Sigmoid colon (tissue), 6 donors: ENCODE measurements at regions not wholly inside any gene's neighbourhood (a gene's known extent, or its start where the extent isn't known, plus 50 kb on each side); places are given as distances from the start of the nearest gene placed in this dataset.
"Not testable (repeated sequence)": the region's sequence is repeated elsewhere in the genome, so short reads cannot be mapped to it uniquely, and the experiment has no call there.

Source experiments
- DNase-seq: peaks from one replicate; pipeline ENCODE4 v3.0.0-alpha.2; 2019
- H3K27ac ChIP-seq, 4 donors: fragments of 200-600 bp; sonication (generic); one replicate each; pipeline ENCODE4 v1.5.1; 2016 to 2019; ENCODE audit warnings: mild to moderate bottlenecking in 1 of 4
- H3K27me3 ChIP-seq, 3 donors: fragments of 200-600 bp; sonication (generic); one replicate each; pipeline ENCODE4 v1.5.1; 2019; ENCODE audit warnings: mild to moderate bottlenecking in 1 of 3
- H3K36me3 ChIP-seq, 4 donors: fragments of 200-600 bp; sonication (generic); one replicate each; pipeline ENCODE4 v1.5.1; 2016 to 2019
- H3K4me1 ChIP-seq, 4 donors: fragments of 200-600 bp; sonication (generic); one replicate each; pipeline ENCODE4 v1.5.1; 2017 to 2019
- H3K4me3 ChIP-seq, 4 donors: fragments of 200-600 bp; sonication (generic); one replicate each; pipeline ENCODE4 v1.5.1; 2017 to 2019; ENCODE audit warnings: mild to moderate bottlenecking in 2 of 4, moderate library complexity in 1 of 4
- H3K9me3 ChIP-seq, 4 donors: fragments of 200-600 bp in 3 of 4; sonication (generic) in 3 of 4; one replicate each; pipeline versions ENCODE4 v1.5.1 to v1.6.1; 2013 to 2019
- CTCF ChIP-seq, 4 experiments: fragments of 450-650 bp in 3 of 4; fragments of 200-600 bp in 1 of 4; IDR thresholded peaks; one replicate each; pipeline ENCODE4 v1.5.1; 2016 to 2019; ENCODE audit warnings: antibody characterized with exemption in 4 of 4, mild to moderate bottlenecking in 3 of 4, moderate library complexity in 2 of 4
- EP300 ChIP-seq, 4 donors: sonication (generic); formaldehyde crosslinking; IDR thresholded peaks; one replicate each; pipeline ENCODE4 v1.6.1; 2017; ENCODE audit warnings: antibody characterized with exemption in 4 of 4
- POLR2A ChIP-seq, 2 donors: fragments of 450-650 bp; IDR thresholded peaks; one replicate each; pipeline ENCODE4 v1.6.1; 2016; ENCODE audit warnings: antibody characterized with exemption in 2 of 2, mild to moderate bottlenecking in 2 of 2, moderate library complexity in 2 of 2
- POLR2AphosphoS5 ChIP-seq, 4 donors: sonication (generic); formaldehyde crosslinking; IDR thresholded peaks; one replicate each; pipeline ENCODE4 v1.6.1; 2017; ENCODE audit warnings: antibody characterized with exemption in 4 of 4
- whole genome bisulfite sequencing, 2 donors: extraction: QIAGEN DNeasy Blood & Tissue Kit; methylation state at CpG; one replicate each; pipeline ENCODE4 v1.1.7; 2013; 5-methylcytosine and 5-hydroxymethylcytosine counted together
- intact Hi-C: fragments of 100-400 bp; cut with DNase I; formaldehyde crosslinking; loops from one replicate; pipeline ENCODE4 v1.15.1; 2023
- donor health status: healthy with polysubstance abuse.
- donor health status: healthy.

GRCh38 chr1:229862017-229862774 is 204.8 kb upstream of the GALNT2 start:
- Histone ChIP-seq H3K27me3 (no peaks in the 10 kb centered on the region), H3K36me3 (no peaks in the 10 kb centered on the region), H3K4me3 (no peak overlapping the region), H3K4me1 (peaks cover 0 to 21% (median 7%) of the 10 kb centered on the region in 4 donors), H3K9me3 (no peaks in the 10 kb centered on the region), H3K27ac (peak overlapping the region; percentile 7 to 68 (median 51))
- no peak for DNase-seq
- TF ChIP-seq POLR2AphosphoS5 (IDR thresholded peaks at IDR 0.05) (peak in 1 of 4 donors; percentile 53), CTCF (IDR thresholded peaks at IDR 0.05) (no peak)
- intact Hi-C loops: no loop called here
- 71 to 86% methylated on average over 15 of the region's 15 CpGs for WGBS, 2 donors

- Histone ChIP-seq H3K27me3 (no peaks in the 10 kb centered on the region), H3K4me1 (peaks cover 0 to 21% (median 7%) of the 10 kb centered on the region in 4 donors), H3K9me3 (no peaks in the 10 kb centered on the region), H3K36me3 (no peaks in the 10 kb centered on the region), H3K4me3 (no peak overlapping the region), H3K27ac (peak overlapping the region in 2 of 4 donors; percentile 39 to 43)
- TF ChIP-seq EP300 (IDR thresholded peaks at IDR 0.05) (no peak), CTCF (IDR thresholded peaks at IDR 0.05) (no peak), POLR2A (IDR thresholded peaks at IDR 0.05) (no peak), POLR2AphosphoS5 (IDR thresholded peaks at IDR 0.05) (no peak)
- WGBS, 2 donors: 80 to 84% methylated on average over 16 of the region's 16 CpGs
- DNase-seq: no peak
- intact Hi-C loops: no loop called here
Observed at GRCh38 chr1:229863651-229864545, 203.1 kb upstream of the GALNT2 start.

- TF ChIP-seq POLR2A (IDR thresholded peaks at IDR 0.05) (no peak), CTCF (IDR thresholded peaks at IDR 0.05) (no peak), POLR2AphosphoS5 (IDR thresholded peaks at IDR 0.05) (no peak), EP300 (IDR thresholded peaks at IDR 0.05) (no peak)
- H3K4me3 ChIP-seq: no peak overlapping the region
- H3K27ac ChIP-seq: no peak overlapping the region
- no peaks in the 10 kb centered on the region for H3K36me3 ChIP-seq
- intact Hi-C loops: no loop called here
- H3K27me3 ChIP-seq: no peaks in the 10 kb centered on the region
- no peak for DNase-seq
- 95 to 96% methylated on average over 15 of the region's 15 CpGs for WGBS, 2 donors
- no peaks in the 10 kb centered on the region for H3K9me3 ChIP-seq
- peaks cover 0 to 30% (median 7%) of the 10 kb centered on the region in 4 donors for H3K4me1 ChIP-seq
Observed at GRCh38 chr1:229864686-229865230, 202.3 kb upstream of the GALNT2 start.

- H3K27ac ChIP-seq, H3K27me3 ChIP-seq, H3K36me3 ChIP-seq, DNase-seq, intact Hi-C loops, H3K4me3 ChIP-seq, H3K9me3 ChIP-seq: not testable (repeated sequence)
- H3K4me1 ChIP-seq: peaks cover 0 to 33% (median 7%) of the 10 kb centered on the region in 4 donors
- 95 to 96% methylated on average over 29 to 32 of the region's 32 CpGs for WGBS, 2 donors
Observed at GRCh38 chr1:229865321-229865720, 201.7 kb upstream of the GALNT2 start.

- intact Hi-C loops: no loop called here
- 92 to 93% methylated on average over 3 of the region's 3 CpGs for WGBS, 2 donors
- Histone ChIP-seq H3K4me1 (peaks cover 0 to 20% (median 1%) of the 10 kb centered on the region in 4 donors), H3K27ac (no peak overlapping the region), H3K9me3 (no peaks in the 10 kb centered on the region), H3K4me3 (no peak overlapping the region), H3K27me3 (no peaks in the 10 kb centered on the region), H3K36me3 (no peaks in the 10 kb centered on the region)
- no peak for TF ChIP-seq POLR2AphosphoS5 (IDR thresholded peaks at IDR 0.05)
- TF ChIP-seq CTCF (IDR thresholded peaks at IDR 0.05): no peak
- no peak for TF ChIP-seq POLR2A (IDR thresholded peaks at IDR 0.05)
- TF ChIP-seq EP300 (IDR thresholded peaks at IDR 0.05): no peak
- DNase-seq: no peak
Observed at GRCh38 chr1:229867726-229868125, 199.3 kb upstream of the GALNT2 start.
